Urinary bladder (tissue), 3 donors: ENCODE measurements at regions not wholly inside any gene's neighbourhood (a gene's known extent, or its start where the extent isn't known, plus 50 kb on each side); places are given as distances from the start of the nearest gene placed in this dataset.
"Not testable (repeated sequence)": the region's sequence is repeated elsewhere in the genome, so short reads cannot be mapped to it uniquely, and the experiment has no call there.

ENCODE experiments used
- DNase-seq: peaks from one replicate; pipeline ENCODE4 v3.0.0-alpha.2; 2015; ENCODE audit errors: extremely low spot score
- H3K27ac ChIP-seq: one replicate; pipeline ENCODE4 v1.5.1; 2013; ENCODE audit warnings: low read depth, mild to moderate bottlenecking, moderate library complexity
- H3K36me3 ChIP-seq: one replicate; pipeline ENCODE4 v1.6.1; 2013; ENCODE audit warnings: mild to moderate bottlenecking, moderate library complexity; ENCODE audit not compliant: insufficient read depth
- H3K4me1 ChIP-seq: one replicate; pipeline ENCODE4 v1.6.1; 2013; ENCODE audit warnings: mild to moderate bottlenecking, moderate library complexity; ENCODE audit not compliant: insufficient read depth
- H3K4me3 ChIP-seq: one replicate; pipeline ENCODE4 v1.5.1; 2013; ENCODE audit warnings: low read depth, low read length
- WGBS: extraction: QIAGEN DNeasy Blood & Tissue Kit; methylation state at CpG from one replicate; pipeline ENCODE4 v1.1.7; 2013; 5-methylcytosine and 5-hydroxymethylcytosine counted together
- donor health status: healthy with polysubstance abuse.
- donor health status: healthy.

DNA sequence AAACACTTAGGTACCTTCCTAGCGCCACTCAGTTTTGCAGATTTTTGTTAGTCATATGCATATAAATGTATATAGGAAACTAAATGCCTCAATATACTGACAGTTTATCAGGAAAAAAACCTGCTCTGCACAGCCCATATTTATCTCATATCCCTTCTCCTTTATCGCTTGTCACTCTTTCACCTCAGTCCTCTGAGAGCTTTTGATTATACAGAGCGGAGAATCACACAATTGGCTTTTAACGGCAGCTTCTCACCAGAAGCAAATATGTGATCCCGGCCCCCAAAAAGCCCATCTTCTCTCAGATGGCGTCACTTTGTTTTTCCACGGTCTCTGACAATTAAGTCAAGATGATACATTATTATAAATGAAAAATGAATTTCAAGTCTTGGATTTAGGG lies 362.6 kb downstream of the DNAH5 start:
- Histone ChIP-seq H3K4me1 (no peaks in the 10 kb centered on the region), H3K27ac (no peak overlapping the region), H3K4me3 (no peak overlapping the region), H3K36me3 (no peaks in the 10 kb centered on the region)
- no peak for DNase-seq
- WGBS, result 86% methylated on average over 7 of the region's 7 CpGs

DNA sequence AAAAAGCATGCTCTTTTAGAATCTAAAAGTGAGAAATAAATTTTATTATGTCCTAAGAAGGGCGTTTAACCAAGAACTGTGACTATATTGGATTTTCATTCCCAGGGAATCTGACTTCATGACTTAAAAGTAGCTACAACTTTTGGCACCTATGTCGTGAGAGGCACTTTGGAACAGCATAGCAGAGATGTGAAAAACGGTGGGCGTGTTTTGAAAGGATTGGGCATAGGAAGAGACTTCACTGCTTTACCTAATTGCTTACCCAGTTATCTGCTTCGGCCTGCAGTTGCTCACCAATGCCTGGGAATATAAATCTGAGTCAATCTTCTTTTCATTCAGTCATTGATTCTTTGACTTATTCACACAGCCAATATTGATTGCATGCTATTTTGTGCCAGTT lies 363.4 kb downstream of the DNAH5 start:
- Histone ChIP-seq H3K4me1 (no peaks in the 10 kb centered on the region), H3K36me3 (no peaks in the 10 kb centered on the region), H3K4me3 (no peak overlapping the region), H3K27ac (no peak overlapping the region)
- WGBS, result 62% methylated on average over 5 of the region's 5 CpGs
- no peak for DNase-seq

DNA sequence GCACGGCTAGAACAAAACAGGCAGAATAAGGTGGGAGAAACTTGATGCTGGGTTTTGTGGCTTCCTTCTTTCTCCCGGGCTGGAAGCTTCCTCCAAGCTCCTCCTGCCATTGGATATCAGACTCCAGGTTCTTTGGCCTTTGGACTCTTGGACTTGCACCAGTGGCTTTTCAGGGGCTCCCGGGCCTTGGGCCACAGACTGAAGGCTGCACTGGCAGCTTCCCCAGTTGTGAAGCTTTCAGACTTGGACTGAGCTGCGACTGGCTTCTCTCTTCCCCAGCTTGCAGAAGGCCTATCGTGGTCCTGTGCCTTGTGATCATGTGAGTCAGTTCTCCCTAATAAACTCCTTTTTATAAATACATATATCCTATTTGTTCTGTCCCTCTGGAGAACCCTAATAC lies 364.4 kb downstream of the DNAH5 start:
- 79% methylated on average over 5 of the region's 5 CpGs for WGBS

DNA sequence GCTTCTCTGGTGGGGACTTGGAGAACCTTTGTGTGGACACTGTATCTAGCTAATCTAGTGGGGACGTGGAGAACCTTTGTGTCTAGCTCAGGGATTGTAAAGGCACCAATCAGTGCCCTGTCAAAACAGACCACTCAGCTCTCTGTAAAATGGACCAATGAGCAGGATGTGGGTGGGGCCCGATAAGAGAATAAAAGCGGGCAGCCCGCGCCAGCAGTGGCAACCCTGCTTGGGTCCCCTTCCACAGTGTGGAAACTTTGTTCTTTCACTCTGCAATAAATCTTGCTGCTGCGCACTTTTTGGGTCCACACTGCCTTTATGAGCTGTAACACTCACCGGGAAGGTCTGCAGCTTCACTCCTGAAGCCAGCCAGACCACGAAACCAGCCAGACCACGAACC lies 365.4 kb downstream of the DNAH5 start:
- WGBS, result 76% methylated on average over 9 of the region's 9 CpGs
- H3K4me1 ChIP-seq, DNase-seq, H3K27ac ChIP-seq, H3K4me3 ChIP-seq, H3K36me3 ChIP-seq: not testable (repeated sequence)

More for the DNA sequence above, 364.4 kb downstream of the DNAH5 start:
- no peaks in the 10 kb centered on the region for H3K36me3 ChIP-seq
- no peak overlapping the region for H3K27ac ChIP-seq
- no peak for DNase-seq
- H3K4me3 ChIP-seq, result no peak overlapping the region
- no peaks in the 10 kb centered on the region for H3K4me1 ChIP-seq

DNA sequence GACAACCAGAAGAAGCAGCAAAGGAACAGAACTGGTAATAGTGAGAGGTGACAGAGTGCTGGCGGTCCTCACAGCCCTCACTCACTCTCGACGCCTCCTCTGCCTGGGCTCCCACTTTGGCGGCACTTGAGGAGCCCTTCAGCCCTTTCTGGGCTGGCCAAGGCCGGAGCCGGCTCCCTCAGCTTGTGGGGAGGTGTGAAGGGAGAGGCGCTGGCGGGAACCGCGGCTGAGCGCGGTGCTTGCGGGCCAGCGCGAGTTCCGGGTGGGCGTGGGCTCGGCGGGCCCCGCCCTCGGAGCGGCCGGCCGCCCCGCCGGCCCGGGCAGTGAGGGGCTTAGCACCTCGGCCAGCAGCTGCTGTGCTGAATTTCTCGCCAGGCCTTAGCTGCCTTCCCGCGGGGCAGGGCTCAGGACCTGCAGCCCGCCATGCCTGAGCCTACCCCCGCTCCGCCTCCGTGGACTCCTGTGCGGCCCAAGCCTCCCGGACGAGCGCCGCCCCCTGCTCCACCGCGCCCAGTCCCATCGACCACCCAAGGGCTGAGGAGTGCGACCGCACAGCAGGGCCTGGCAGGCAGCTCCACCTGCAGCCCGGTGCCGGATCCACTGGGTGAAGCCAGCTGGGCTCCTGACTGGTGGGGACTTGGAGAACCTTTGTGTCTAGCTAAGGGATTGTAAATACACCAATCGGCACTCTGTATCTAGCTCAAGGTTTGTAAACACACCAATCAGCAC lies 366.0 kb downstream of the DNAH5 start:
- not testable (repeated sequence) for H3K36me3 ChIP-seq, H3K4me1 ChIP-seq, DNase-seq, H3K27ac ChIP-seq, H3K4me3 ChIP-seq
- WGBS, result 86% methylated on average over 48 of the region's 48 CpGs

DNA sequence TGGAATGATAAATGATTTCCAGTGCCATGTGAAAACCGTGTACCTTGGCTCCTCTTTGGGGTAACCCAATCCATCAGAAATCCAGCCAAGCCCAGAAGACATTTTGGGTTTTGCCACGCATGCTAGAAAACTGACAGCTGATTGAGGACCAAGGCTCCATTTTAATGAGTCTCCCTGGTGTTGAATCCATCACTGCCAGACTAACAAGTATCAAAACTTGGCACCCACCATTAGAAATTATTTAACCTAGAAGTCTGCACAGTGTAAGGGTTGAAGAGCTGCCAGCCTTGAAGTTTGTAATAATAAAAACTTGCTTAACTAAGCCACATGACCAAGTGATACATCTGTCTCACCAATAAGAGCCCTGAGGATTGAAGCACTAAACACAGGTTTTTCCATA lies 369.9 kb downstream of the DNAH5 start:
- no peak overlapping the region for H3K27ac ChIP-seq
- DNase-seq, result no peak
- 66% methylated on average over 2 of the region's 2 CpGs for WGBS
- no peaks in the 10 kb centered on the region for H3K4me1 ChIP-seq
- H3K36me3 ChIP-seq, result no peaks in the 10 kb centered on the region
- no peak overlapping the region for H3K4me3 ChIP-seq

DNA sequence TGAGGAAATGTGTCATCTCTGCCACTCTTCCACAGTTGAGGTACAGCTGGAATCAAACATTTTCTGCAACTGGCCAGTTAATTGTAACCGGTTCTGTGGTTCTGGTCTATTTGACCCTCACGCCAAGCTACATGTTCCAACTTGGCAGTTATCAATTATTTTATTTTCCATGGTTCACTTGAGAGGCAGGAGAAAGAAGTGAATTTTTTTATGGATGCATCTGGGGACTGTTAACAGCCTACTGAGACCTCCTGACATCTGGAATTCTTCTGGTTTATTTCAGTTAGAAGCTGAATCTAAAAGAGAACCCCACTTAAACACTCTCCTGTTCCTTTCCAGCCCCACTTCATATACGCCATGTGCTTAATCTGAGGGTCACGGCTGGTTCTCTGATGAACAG lies 372.3 kb downstream of the DNAH5 start:
- 38% methylated on average over 4 of the region's 4 CpGs for WGBS
- Histone ChIP-seq H3K4me1 (no peaks in the 10 kb centered on the region), H3K27ac (no peak overlapping the region), H3K36me3 (no peaks in the 10 kb centered on the region), H3K4me3 (no peak overlapping the region)
- DNase-seq, result no peak

DNA sequence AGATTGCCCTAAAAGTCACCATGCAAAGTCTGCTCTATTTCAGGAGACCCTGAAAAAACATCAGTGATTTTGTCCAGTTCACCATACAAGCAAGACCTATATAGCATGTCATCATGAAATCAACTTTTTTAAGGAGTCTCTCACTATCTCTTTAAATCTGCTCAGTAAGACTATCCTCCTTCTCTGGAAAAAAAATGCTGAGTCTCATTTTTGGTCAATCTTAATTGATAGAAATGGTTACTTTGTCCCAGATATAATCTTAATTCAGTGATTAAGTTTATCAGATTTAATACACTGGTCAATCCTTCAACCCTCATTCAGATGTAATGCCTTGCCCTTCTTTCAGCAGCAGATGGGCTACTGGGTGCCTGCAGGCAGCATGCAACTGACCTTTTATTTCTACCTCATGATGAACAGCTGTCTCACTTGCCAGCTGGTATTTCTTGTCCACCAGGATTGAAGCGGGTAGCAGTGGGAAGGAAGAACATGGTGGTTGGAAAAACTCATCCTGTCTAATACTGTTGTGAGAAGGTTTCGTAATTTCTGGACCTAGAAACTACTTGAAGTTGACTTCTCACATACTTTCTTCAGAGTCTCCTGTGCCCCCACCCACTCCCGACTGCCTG lies 375.3 kb downstream of the DNAH5 start:
- Histone ChIP-seq H3K4me3 (no peak overlapping the region), H3K4me1 (no peaks in the 10 kb centered on the region), H3K36me3 (no peaks in the 10 kb centered on the region), H3K27ac (no peak overlapping the region)
- no peak for DNase-seq
- 78% methylated on average over 3 of the region's 3 CpGs for WGBS

DNA sequence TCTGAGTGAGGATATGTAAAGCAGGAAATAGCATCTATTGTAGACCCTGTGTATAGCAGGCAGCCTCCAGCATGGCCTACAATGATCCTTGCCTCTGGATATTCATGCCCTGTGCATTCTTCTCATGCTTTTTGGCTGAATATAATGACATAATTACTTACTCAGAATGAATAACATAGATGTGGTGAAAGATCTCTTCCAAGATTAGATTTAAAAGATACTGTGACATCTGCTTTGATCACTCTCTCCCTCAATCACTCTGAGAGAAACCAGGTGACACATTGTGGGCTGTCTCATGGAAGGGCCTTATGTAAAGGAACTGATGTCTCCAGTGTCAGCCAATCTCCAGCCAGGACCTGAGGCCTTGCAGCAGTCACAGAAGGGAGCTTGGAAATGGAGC lies 376.7 kb downstream of the DNAH5 start:
- Histone ChIP-seq H3K4me3 (no peak overlapping the region), H3K27ac (no peak overlapping the region), H3K4me1 (no peaks in the 10 kb centered on the region), H3K36me3 (no peaks in the 10 kb centered on the region)
- no peak for DNase-seq

DNA sequence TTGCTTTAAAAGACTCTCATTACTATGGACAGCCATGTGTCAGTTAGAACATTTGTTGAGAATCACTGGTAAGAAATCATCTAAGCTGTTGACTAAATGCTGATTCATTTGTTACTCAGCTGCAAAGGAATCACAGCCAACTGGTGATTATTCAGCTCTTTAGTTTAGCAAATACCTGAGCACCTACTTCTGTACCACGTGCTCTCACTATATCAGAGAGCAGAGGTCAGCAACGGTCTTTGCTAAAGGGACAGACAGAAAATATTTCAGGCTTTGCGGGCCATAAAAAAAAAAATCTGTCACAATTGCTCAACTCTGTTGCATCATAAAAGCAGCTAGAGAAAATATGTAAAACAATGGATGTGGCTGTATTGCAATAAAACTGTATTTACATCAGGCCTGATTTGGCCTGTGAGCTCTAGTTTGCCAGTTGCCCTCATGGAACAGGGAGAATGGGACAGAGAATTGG lies 377.6 kb downstream of the DNAH5 start:
- Histone ChIP-seq H3K27ac (no peak overlapping the region), H3K36me3 (no peaks in the 10 kb centered on the region), H3K4me3 (no peak overlapping the region), H3K4me1 (no peaks in the 10 kb centered on the region)
- no peak for DNase-seq
- WGBS, result 71% methylated on average over 3 of the region's 3 CpGs

DNA sequence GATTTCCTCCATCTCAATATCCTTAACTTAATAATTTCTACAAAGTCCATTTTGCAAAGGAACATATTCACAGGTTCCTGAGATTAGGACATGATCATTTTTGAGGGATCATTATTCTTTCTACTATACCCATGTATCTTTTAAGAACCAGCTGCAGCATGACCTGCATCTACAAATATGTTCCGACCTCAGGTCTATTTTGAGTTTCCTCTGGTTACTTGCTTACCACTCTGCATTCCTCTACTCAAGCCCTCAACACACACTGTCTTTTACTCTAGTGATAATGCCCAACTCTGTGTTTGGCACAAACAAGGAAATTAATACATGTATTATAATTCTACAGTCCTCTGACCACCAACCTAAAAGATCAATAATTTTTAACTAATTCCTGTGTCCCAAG lies 386.1 kb downstream of the DNAH5 start:
- DNase-seq, result no peak

DNA sequence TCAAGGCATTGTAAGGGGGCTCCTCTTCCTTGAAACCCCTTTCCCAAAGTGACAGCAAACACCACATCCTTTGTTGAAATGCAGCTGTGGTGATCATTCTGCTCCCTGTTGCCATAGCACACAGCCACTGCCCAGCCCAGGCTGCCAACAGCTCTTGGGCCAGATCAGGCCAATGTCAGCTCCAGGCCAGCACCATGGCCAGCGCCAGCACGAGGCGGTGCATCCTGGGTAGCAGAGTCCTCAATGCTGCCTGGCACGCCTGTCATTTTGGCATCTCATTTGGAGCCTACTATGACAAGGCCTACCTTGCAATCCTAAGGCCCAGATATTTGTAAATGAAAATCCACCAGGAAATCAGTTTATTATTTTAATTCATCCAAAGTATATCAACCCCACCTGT lies 390.6 kb downstream of the DNAH5 start:
- Histone ChIP-seq H3K4me1 (no peaks in the 10 kb centered on the region), H3K27ac (no peak overlapping the region), H3K36me3 (no peaks in the 10 kb centered on the region), H3K4me3 (no peak overlapping the region)
- WGBS, result 18% methylated on average over 4 of the region's 4 CpGs
- no peak for DNase-seq

More for the DNA sequence above, 386.1 kb downstream of the DNAH5 start:
- WGBS, result 76% methylated on average over 1 of the region's 1 CpG
- Histone ChIP-seq H3K4me3 (no peak overlapping the region), H3K27ac (no peak overlapping the region), H3K4me1 (no peaks in the 10 kb centered on the region), H3K36me3 (no peaks in the 10 kb centered on the region)

DNA sequence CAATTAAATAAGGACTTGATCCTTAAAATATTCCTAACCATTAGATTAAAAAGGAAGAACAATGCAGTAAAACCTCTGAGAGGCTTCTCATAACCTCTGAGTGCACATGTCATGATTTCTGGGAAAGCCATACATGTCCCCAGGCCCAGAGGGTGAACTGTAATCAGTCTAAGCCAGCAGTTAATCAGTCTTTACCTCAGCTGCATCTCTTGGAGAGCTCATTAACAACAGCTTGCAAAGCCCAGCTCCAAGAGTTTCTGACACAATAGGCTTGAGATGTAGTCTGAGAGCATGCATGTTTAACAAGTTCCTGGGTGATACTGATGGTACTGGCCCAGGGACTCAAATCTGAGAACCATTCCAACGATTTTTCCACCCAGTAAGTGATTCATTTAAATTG lies 392.1 kb downstream of the DNAH5 start:
- WGBS, result 18% methylated on average over 1 of the region's 1 CpG
- DNase-seq, result no peak
- no peak overlapping the region for H3K4me3 ChIP-seq
- H3K4me1 ChIP-seq, result no peaks in the 10 kb centered on the region
- H3K36me3 ChIP-seq, result no peaks in the 10 kb centered on the region
- no peak overlapping the region for H3K27ac ChIP-seq

DNA sequence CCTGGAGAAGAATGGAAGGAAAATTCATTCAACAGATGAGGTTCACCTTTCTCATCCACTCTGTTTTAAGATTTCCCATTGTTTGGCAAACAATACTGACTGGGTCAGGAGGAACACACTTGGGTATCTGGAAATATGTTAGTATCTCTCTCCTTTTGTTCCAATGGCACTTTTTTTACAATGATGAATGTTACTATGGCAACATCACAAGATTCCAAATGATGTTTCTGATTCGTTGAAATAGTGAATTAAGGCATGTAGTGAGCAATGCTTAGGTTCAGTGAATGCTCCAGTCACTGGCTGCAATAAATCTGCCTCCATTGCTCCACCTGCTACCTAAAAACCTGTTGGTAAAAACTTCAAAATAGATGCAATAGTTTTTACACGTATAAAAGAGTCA lies 392.8 kb downstream of the DNAH5 start:
- no peak for DNase-seq
- WGBS, result 40% methylated on average over 2 of the region's 2 CpGs
- H3K36me3 ChIP-seq, result no peaks in the 10 kb centered on the region
- H3K4me3 ChIP-seq, result no peak overlapping the region
- H3K4me1 ChIP-seq, result no peaks in the 10 kb centered on the region
- no peak overlapping the region for H3K27ac ChIP-seq
